HCT116 (cell line): ENCODE measurements at regions not wholly inside any gene's neighbourhood (a gene's known extent, or its start where the extent isn't known, plus 50 kb on each side); places are given as distances from the start of the nearest gene placed in this dataset.

Source experiments
- ATAC-seq: fragments of 200-7000 bp; cut with Tn5 transposase; 2 replicates; pipeline ENCODE4 v1.9.1; 2020; ENCODE audit warnings: mild to moderate bottlenecking, moderate library complexity
- BruUV-seq: library from RNA; stranded (reverse); fragments of 400-500 nt; replicated peaks from 2 replicates; lab custom pipeline; 2021; lab: Mats Ljungman, UMichigan
- CTCF ChIA-PET: fragments of 300-600 bp; sonication (Branson Sonifier 250); formaldehyde crosslinking; loops from one replicate; lab custom pipeline; 2021; ENCODE audit warnings: antibody characterized with exemption; lab: Charles Lee
- POLR2A ChIA-PET: fragments of 300-600, 350-600 bp; sonication (Branson Sonifier 250); formaldehyde crosslinking; loops from one replicate; lab custom pipeline; 2021; ENCODE audit warnings: antibody characterized with exemption; lab: Charles Lee
- RAD21 ChIA-PET, 2 experiments: fragments of 300-600 bp; sonication (Branson Sonifier 250); formaldehyde crosslinking; loops; one replicate each; lab custom pipeline; 2023; ENCODE audit warnings: low total read pairs in 2 of 2; ENCODE audit not compliant: uncharacterized antibody in 2 of 2, unreplicated experiment in 2 of 2, low non-redundant PET in 1 of 2; lab: Charles Lee
- DNase-seq: peaks from one replicate; pipeline ENCODE4 v3.0.0-alpha.2; 2010; ENCODE audit warnings: low read depth, low spot score
- H2AFZ ChIP-seq: fragments of 200-600 bp; shearing (Covaris generic), sonication (generic); 2 replicates; pipeline ENCODE4 v1.6.1; 2017; ENCODE audit warnings: low read depth, mixed run types, mixed read lengths, antibody characterized with exemption, low read length; ENCODE audit not compliant: poor library complexity, severe bottlenecking
- H3K27ac ChIP-seq: 2 replicates; pipeline ENCODE4 v1.5.1; 2012; ENCODE audit warnings: low read depth, low read length
- H3K27me3 ChIP-seq: fragments of 200-600 bp; sonication (generic); 2 replicates; pipeline ENCODE4 v1.6.1; 2016; ENCODE audit warnings: mixed run types, low read length, mixed read lengths; ENCODE audit not compliant: insufficient read depth
- H3K36me3 ChIP-seq, 2 experiments: fragments of 200-500 bp in 1 of 2; fragments of 200-600 bp in 1 of 2; sonication (Bioruptor generic) in 1 of 2; sonication (generic) in 1 of 2; 2 replicates each; pipeline versions ENCODE4 v1.5.1 to v1.6.1; 2014 to 2016; ENCODE audit warnings: low read length in 2 of 2, inconsistent platforms in 1 of 2, mixed read lengths in 1 of 2, mixed run types in 1 of 2; ENCODE audit not compliant: insufficient read depth in 2 of 2, control insufficient read depth in 1 of 2
- H3K4me1 ChIP-seq, 2 experiments: fragments of 200-600 bp in 1 of 2; sonication (generic) in 1 of 2; 2 replicates each; pipeline versions ENCODE4 v1.5.1 to v1.6.1; 2012 to 2017; ENCODE audit warnings: low read length in 2 of 2, inconsistent platforms in 1 of 2, mild to moderate bottlenecking in 1 of 2, mixed read lengths in 1 of 2, mixed run types in 1 of 2, moderate library complexity in 1 of 2; ENCODE audit not compliant: insufficient read depth in 2 of 2, control insufficient read depth in 1 of 2
- H3K4me2 ChIP-seq: fragments of 200-600 bp; sonication (generic); 2 replicates; pipeline ENCODE4 v1.6.1; 2017; ENCODE audit warnings: mixed run types, low read length, mixed read lengths
- H3K4me3 ChIP-seq, 2 experiments: fragments of 200-600 bp in 1 of 2; sonication (generic) in 1 of 2; replicated peaks in 1 of 2; 2 replicates each; pipeline ENCODE4 v1.5.1; 2011 to 2016; ENCODE audit warnings: low read length in 2 of 2, control low read depth in 1 of 2, low read depth in 1 of 2, mild to moderate bottlenecking in 1 of 2, mixed read lengths in 1 of 2, mixed run types in 1 of 2
- H3K79me2 ChIP-seq: fragments of 200-600 bp; sonication (generic); 2 replicates; pipeline ENCODE4 v1.6.1; 2017; ENCODE audit warnings: mild to moderate bottlenecking, mixed run types, low read length, moderate library complexity, mixed read lengths; ENCODE audit not compliant: insufficient read depth
- H3K9ac ChIP-seq: fragments of 200-600 bp; sonication (generic); 2 replicates; pipeline ENCODE4 v1.6.1; 2016; ENCODE audit warnings: low read length, mixed read lengths
- H3K9me2 ChIP-seq: fragments of 200-600 bp; sonication (generic), shearing (Covaris generic); 2 replicates; pipeline ENCODE4 v1.6.1; 2017; ENCODE audit warnings: mixed run types, mild to moderate bottlenecking, moderate library complexity; ENCODE audit not compliant: insufficient read depth
- H3K9me3 ChIP-seq, 2 experiments: fragments of 200-500 bp in 1 of 2; fragments of 200-600 bp in 1 of 2; sonication (Bioruptor generic) in 1 of 2; sonication (generic) in 1 of 2; 2 replicates each; pipeline ENCODE4 v1.6.1; 2014 to 2017; ENCODE audit warnings: low read length in 2 of 2, mixed read lengths in 2 of 2, inconsistent platforms in 1 of 2, low read depth in 1 of 2, mild to moderate bottlenecking in 1 of 2, mixed run types in 1 of 2, moderate library complexity in 1 of 2; ENCODE audit not compliant: control insufficient read depth in 1 of 2, insufficient read depth in 1 of 2
- H4K20me1 ChIP-seq: fragments of 200-600 bp; sonication (generic), shearing (Covaris generic); 2 replicates; pipeline ENCODE4 v1.6.1; 2017; ENCODE audit warnings: mixed run types, mild to moderate bottlenecking, moderate library complexity; ENCODE audit not compliant: insufficient read depth
- CBX3 ChIP-seq: IDR thresholded peaks from 2 replicates; pipeline ENCODE4 v1.6.1; 2012; ENCODE audit warnings: low read depth
- EGR1 ChIP-seq: IDR thresholded peaks from 2 replicates; pipeline ENCODE4 v1.6.1; 2012; ENCODE audit warnings: low read depth
- EZH2 ChIP-seq: fragments of 200-600 bp; sonication (generic); IDR thresholded peaks from 2 replicates; pipeline ENCODE4 v1.6.1; 2017; ENCODE audit warnings: antibody characterized with exemption, mixed run types
- POLR2A ChIP-seq: IDR thresholded peaks from 2 replicates; pipeline ENCODE4 v1.7.0; 2011; ENCODE audit warnings: borderline replicate concordance; ENCODE audit not compliant: insufficient read depth, insufficient read length; ENCODE audit errors: extremely low read depth
- POLR2AphosphoS5 ChIP-seq: IDR thresholded peaks from 2 replicates; pipeline ENCODE4 v1.6.1; 2011; ENCODE audit warnings: mild to moderate bottlenecking, low read depth, low read length, moderate library complexity
- REST ChIP-seq: IDR thresholded peaks from 2 replicates; pipeline ENCODE4 v1.6.1; 2012; ENCODE audit warnings: low read depth
- SP1 ChIP-seq: IDR thresholded peaks from 2 replicates; pipeline ENCODE4 v1.6.1; 2012; ENCODE audit warnings: low read depth
- TCF7L2 ChIP-seq: IDR thresholded peaks from 2 replicates; pipeline ENCODE4 v1.7.0; 2011; ENCODE audit warnings: borderline replicate concordance, inconsistent platforms; ENCODE audit not compliant: insufficient read depth, insufficient read length; ENCODE audit errors: extremely low read depth
- ZFX ChIP-seq: fragments of 450-650 bp; IDR thresholded peaks from 2 replicates; pipeline ENCODE4 v1.6.1; 2017
- intact Hi-C: fragments of 100-400 bp; cut with micrococcal nuclease; formaldehyde crosslinking; loops from 2 replicates; pipeline ENCODE4 v1.10.0; 2022

GRCh38 chr3:117114517-117115265, 405.1 kb downstream of the TUSC7 start (continued):
- TF ChIP-seq POLR2A: no peak
- no peak for TF ChIP-seq ZFX
- TF ChIP-seq POLR2AphosphoS5: no peak
- TF ChIP-seq REST: no peak

GRCh38 chr3:117117188-117117936, 407.8 kb downstream of the TUSC7 start:
- no peak overlapping the region for H3K9ac ChIP-seq
- H3K4me1 ChIP-seq: no peaks in the 10 kb centered on the region
- H3K4me2 ChIP-seq: no peak overlapping the region
- no peak overlapping the region for H2AFZ ChIP-seq
- no peaks in the 10 kb centered on the region; the same call in 1 of the 2 replicates for H3K27me3 ChIP-seq
- H3K36me3 ChIP-seq: no peaks in the 10 kb centered on the region
- no TSS peak for BruUV-seq
- ATAC-seq (no peak), DNase-seq (no peak)
- no peak overlapping the region for H3K4me3 ChIP-seq
- POLR2A ChIA-PET: no interaction called here
- H4K20me1 ChIP-seq: no peaks in the 10 kb centered on the region
- no peak overlapping the region for H3K27ac ChIP-seq
- no peaks in the 10 kb centered on the region for H3K9me2 ChIP-seq
- no peaks in the 10 kb centered on the region for H3K79me2 ChIP-seq
- RAD21 ChIA-PET: no interaction called here
- intact Hi-C loops: no loop called here
- CTCF ChIA-PET: no interaction called here
- TF ChIP-seq TCF7L2 (no peak), EGR1 (no peak), EZH2 (no peak), CBX3 (no peak), SP1 (no peak), POLR2A (no peak)
- H3K9me3 ChIP-seq: no peaks in the 10 kb centered on the region
